Fibroblast of lung (primary cell): ENCODE measurements at regions not wholly inside any gene's neighbourhood (a gene's known extent, or its start where the extent isn't known, plus 50 kb on each side); places are given as distances from the start of the nearest gene placed in this dataset.

Experiments used
- DNase-seq, 2 donors: peaks; one replicate each; pipeline versions ENCODE4 v3.0.0 to v3.0.0-alpha.2; 2010; ENCODE audit warnings: low read depth in 2 of 2
- H2AFZ ChIP-seq: 2 replicates; pipeline ENCODE4 v1.5.1; 2012; ENCODE audit warnings: low read length, control low read depth, inconsistent platforms
- H3K27ac ChIP-seq: 2 replicates; pipeline ENCODE4 v1.5.1; 2011; ENCODE audit warnings: low read length, control low read depth; ENCODE audit not compliant: insufficient read depth
- H3K27me3 ChIP-seq: 2 replicates; pipeline ENCODE4 v1.5.1; 2011; ENCODE audit warnings: mild to moderate bottlenecking, low read length; ENCODE audit not compliant: control insufficient read depth, insufficient read depth
- H3K36me3 ChIP-seq: 2 replicates; pipeline ENCODE4 v1.5.1; 2011; ENCODE audit warnings: low read length; ENCODE audit not compliant: control insufficient read depth, insufficient read depth
- H3K4me1 ChIP-seq: 2 replicates; pipeline ENCODE4 v1.5.1; 2011; ENCODE audit warnings: low read length; ENCODE audit not compliant: control insufficient read depth, insufficient read depth; ENCODE audit errors: extremely low read depth
- H3K4me2 ChIP-seq: 2 replicates; pipeline ENCODE4 v1.5.1; 2011; ENCODE audit warnings: low read length, control low read depth; ENCODE audit not compliant: insufficient read depth; ENCODE audit errors: extremely low read depth
- H3K4me3 ChIP-seq, 4 experiments: fragments of 200-600 bp in 1 of 4; sonication (generic) in 1 of 4; replicated peaks in 1 of 4; 2 replicates each; pipeline ENCODE4 v1.5.1; 2011 to 2016; ENCODE audit warnings: low read length in 4 of 4, low read depth in 3 of 4, mild to moderate bottlenecking in 3 of 4, control low read depth in 2 of 4, inconsistent platforms in 1 of 4, mixed read lengths in 1 of 4; ENCODE audit not compliant: insufficient read depth in 1 of 4; ENCODE audit errors: control extremely low read depth in 1 of 4
- H3K79me2 ChIP-seq: 2 replicates; pipeline ENCODE4 v1.5.1; 2012; ENCODE audit warnings: mild to moderate bottlenecking, low read length, inconsistent platforms; ENCODE audit not compliant: control insufficient read depth, insufficient read depth
- H3K9ac ChIP-seq: 2 replicates; pipeline ENCODE4 v1.5.1; 2011; ENCODE audit warnings: mild to moderate bottlenecking, low read length, control low read depth; ENCODE audit not compliant: insufficient read depth
- H3K9me3 ChIP-seq: 2 replicates; pipeline ENCODE4 v1.5.1; 2012; ENCODE audit warnings: low read depth, low read length; ENCODE audit not compliant: control insufficient read depth, insufficient read depth
- H4K20me1 ChIP-seq: 2 replicates; pipeline ENCODE4 v1.5.1; 2011; ENCODE audit warnings: low read length; ENCODE audit not compliant: control insufficient read depth, insufficient read depth; ENCODE audit errors: extremely low read depth
- CTCF ChIP-seq, 2 donors: IDR thresholded peaks in 1 of 2; conservative IDR thresholded peaks in 1 of 2; 1 replicate in 1 of 2; 2 replicates in 1 of 2; pipeline ENCODE4 v1.5.1; 2011 to 2012; ENCODE audit warnings: low read length in 2 of 2, control low read depth in 1 of 2, inconsistent platforms in 1 of 2, low read depth in 1 of 2, mild to moderate bottlenecking in 1 of 2
- EZH2 ChIP-seq: IDR thresholded peaks from 2 replicates; pipeline ENCODE4 v1.5.1; 2012; ENCODE audit warnings: low read length, control low read depth, mild to moderate bottlenecking; ENCODE audit errors: missing control alignments

- Histone ChIP-seq H3K79me2 (no peaks in the 10 kb centered on the region), H3K9me3 (no peaks in the 10 kb centered on the region), H3K4me1 (no peaks in the 10 kb centered on the region), H3K27me3 (no peaks in the 10 kb centered on the region), H2AFZ (no peak overlapping the region), H3K36me3 (no peaks in the 10 kb centered on the region), H3K27ac (no peak overlapping the region), H4K20me1 (no peaks in the 10 kb centered on the region), H3K9ac (no peak overlapping the region), H3K4me2 (no peak overlapping the region), H3K4me3 (no peak overlapping the region)
- DNase-seq, result no peak
- no peak for TF ChIP-seq EZH2
Measured at GRCh38 chr2:5234563-5234962, 457.6 kb upstream of the SOX11 start.

GRCh38 chr2:5235701-5236100, 456.5 kb upstream of the SOX11 start:
- H3K36me3 ChIP-seq, result no peaks in the 10 kb centered on the region
- DNase-seq, result no peak
- H3K4me3 ChIP-seq, result no peak overlapping the region
- TF ChIP-seq CTCF (conservative IDR thresholded peaks at IDR 0.05 in 1 of 2, IDR thresholded peaks at IDR 0.05 in 1 of 2; ENCODE audit: low read depth in 1 of 2, low read length in 2 of 2), result no peak
- no peak for TF ChIP-seq EZH2
- H3K79me2 ChIP-seq, result no peaks in the 10 kb centered on the region
- no peaks in the 10 kb centered on the region for H3K27me3 ChIP-seq
- H3K9me3 ChIP-seq, result no peaks in the 10 kb centered on the region
- no peaks in the 10 kb centered on the region for H3K4me1 ChIP-seq
- H3K9ac ChIP-seq, result no peak overlapping the region
- H3K27ac ChIP-seq, result no peak overlapping the region
- no peaks in the 10 kb centered on the region for H4K20me1 ChIP-seq
- H2AFZ ChIP-seq, result no peak overlapping the region
- no peak overlapping the region for H3K4me2 ChIP-seq

GRCh38 chr2:5236249-5236648, 455.9 kb upstream of the SOX11 start:
- H4K20me1 ChIP-seq, result no peaks in the 10 kb centered on the region
- TF ChIP-seq CTCF (conservative IDR thresholded peaks at IDR 0.05 in 1 of 2, IDR thresholded peaks at IDR 0.05 in 1 of 2; ENCODE audit: low read depth in 1 of 2, low read length in 2 of 2), result no peak
- H3K27me3 ChIP-seq, result no peaks in the 10 kb centered on the region
- no peak overlapping the region for H2AFZ ChIP-seq
- no peak overlapping the region for H3K4me3 ChIP-seq
- H3K9me3 ChIP-seq, result no peaks in the 10 kb centered on the region
- H3K4me2 ChIP-seq, result no peak overlapping the region
- H3K4me1 ChIP-seq, result no peaks in the 10 kb centered on the region
- H3K79me2 ChIP-seq, result no peaks in the 10 kb centered on the region
- H3K9ac ChIP-seq, result no peak overlapping the region
- no peak overlapping the region for H3K27ac ChIP-seq
- no peak for DNase-seq
- H3K36me3 ChIP-seq, result no peaks in the 10 kb centered on the region
